HG02763 (cell line): ENCODE measurements at regions not wholly inside any gene's neighbourhood (a gene's known extent, or its start where the extent isn't known, plus 50 kb on each side); places are given as distances from the start of the nearest gene placed in this dataset.

Experiments
- ATAC-seq: cut with Tn5 transposase; IDR thresholded peaks from one replicate; pipeline ENCODE4 v1.9.1; 2021; ENCODE audit warnings: mild to moderate bottlenecking, moderate library complexity; ENCODE audit not compliant: unreplicated experiment

DNA sequence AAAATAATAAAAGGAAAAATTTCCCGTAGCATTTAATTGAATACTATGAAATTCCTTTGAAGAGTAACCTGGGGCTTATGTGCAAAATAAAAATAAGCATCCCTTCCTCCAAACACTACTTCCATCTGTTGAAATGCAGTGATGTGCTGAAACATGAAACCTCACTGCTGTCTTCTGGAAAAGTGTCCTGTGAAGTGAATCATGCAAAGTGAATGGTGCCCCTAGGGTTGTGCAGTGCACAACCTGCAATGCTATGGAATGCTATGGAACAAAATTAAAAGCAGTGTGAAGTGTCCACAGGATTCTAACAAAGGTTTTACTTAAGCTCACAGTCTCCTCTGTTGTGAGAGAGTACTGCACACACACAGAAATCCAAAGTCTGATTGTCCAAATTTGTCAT, 480.9 kb downstream of the ETV1 start:
- no peak for ATAC-seq

DNA sequence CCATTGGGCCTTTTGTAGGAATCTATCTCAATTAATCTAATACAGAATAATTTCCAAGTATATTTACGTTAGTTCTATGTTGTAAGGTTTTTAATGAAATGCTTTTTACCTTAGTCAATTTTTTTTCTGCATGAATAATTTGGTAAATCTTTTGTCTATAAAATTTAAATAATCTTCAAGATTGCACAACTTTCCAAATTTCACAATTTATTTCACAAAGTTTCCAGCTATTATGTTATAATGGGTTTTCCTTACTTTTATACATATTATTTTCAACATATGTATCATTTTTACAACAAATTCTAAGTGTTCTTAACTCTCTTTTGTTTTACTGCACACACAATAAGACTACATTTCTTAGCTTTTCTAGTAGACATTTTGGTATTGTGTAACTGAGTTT, 470.7 kb downstream of the ETV1 start:
- ATAC-seq = no peak

DNA sequence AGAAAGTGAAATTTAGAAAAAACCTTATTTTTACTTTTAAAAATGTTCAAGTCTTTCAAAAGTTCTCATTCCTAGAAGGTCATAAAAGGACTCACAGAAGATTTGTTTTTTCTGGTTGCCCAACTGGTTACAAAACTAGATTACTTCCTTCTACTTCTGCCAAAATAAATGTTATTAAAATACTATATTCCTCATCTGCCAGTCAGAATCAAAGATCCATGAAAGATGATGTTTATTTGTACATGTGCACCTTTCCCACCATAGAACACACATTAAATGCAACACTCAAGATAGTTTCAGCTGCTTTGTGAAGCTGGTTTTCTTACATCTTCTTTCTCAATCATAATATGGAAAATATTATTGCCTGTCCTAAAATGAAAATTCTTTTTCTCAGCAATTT, 465.4 kb downstream of the ETV1 start:
- ATAC-seq = no peak

DNA sequence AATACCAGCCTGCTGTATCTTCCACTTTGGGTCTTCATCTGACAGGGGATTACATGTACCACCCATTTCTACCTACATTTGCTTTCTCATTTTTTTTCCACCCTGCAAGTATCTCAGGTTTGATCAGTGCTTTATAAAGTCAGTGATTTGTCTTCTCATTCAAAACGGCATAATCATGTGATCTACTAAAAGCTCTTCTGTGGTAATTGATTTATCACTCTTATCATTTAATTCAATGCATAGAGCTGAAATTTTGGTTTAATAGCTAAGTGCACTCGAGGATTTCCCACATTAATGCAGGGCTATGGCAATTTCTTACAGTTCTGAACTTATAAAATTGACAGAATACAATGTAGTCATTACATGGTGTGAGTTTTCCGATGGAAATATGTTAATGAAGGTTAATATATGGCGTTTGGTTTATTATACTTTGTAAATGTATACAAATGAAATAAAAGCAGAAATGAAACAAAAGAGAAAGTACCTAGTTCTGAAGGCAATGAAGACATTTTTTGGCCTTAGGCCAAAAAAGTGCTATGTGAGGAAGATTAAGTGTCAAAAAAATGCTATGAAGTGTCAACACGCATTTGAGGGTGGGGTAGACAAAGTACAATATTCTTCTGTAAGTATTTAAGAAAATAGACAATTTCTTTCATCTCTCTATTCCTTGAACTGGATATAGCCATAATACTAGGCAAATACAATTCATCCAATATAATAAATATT, 457.3 kb downstream of the ETV1 start:
- no peak for ATAC-seq

DNA sequence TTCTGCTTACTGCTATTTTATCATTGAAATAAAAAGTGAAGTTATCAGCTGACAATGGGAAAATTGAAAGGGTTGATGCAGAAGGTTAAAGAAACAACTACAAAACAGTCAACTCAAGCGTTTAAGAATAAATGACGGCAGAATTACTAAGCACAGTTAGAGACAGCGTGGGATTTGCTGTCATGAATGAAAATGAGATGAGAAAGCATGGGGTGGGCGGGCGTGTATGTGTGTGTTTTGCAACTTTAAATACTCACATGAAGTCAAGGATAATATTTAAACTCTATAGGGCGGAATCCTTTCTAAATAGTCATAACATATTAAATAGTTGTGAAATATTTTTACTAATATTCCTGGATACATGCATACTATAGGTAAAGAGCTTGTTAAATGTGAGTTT, 450.8 kb downstream of the ETV1 start:
- ATAC-seq = no peak

DNA sequence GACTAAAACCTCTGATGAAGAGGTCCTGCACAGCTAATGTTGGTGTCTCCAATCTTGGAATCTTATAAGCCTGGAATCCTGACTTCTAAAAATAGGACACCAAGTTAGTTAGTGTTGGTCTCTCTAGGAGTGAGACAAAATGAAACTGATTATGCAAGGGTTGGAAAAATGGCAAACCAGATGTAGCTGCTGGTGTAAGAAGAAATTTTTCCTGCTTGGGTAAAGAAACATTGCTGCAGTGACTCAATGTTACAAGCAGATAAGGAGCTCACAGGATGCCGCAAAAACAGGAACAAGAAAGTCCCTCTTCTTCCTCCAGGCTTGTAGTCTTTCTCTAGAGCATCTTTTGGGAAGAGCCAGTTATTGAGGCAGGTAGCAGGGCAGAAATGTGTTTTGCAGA, 449.0 kb downstream of the ETV1 start:
- no peak for ATAC-seq

DNA sequence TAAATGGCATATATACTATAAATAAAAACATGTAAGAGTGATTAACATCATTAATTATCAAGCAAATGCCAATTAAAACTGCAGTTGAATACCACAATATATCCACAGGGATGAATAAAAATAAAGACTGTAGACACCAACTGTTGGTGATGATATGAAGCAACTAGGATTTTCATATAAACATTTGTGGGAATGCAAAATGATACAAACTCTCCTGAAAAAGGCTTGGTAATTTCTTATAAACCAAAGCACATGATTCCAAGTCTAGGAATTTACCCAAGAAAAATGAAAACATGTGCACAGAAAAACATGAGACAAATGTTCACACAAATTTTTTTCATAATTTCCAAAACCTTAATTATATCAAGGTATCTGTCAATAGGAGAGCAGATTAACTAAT, 448.1 kb downstream of the ETV1 start:
- ATAC-seq = no peak

DNA sequence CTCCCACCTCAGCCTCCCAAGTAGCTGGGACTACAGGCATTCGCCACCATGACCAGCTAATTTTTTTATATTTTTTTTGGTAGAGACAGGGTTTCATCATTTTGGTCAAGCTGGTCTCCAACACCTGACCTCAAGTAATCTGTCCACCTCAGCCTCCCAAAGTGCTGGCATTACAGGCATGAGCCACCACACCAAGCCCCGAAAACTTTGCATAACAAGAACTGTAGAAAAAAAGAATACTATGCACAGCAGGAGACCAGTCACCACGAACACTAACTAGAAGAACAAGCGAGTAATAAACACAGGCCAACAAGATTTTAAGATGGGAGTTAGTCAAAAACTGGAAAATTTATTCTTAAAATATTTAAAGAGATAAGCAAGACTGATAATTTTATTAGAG, 447.0 kb downstream of the ETV1 start:
- ATAC-seq = no peak

DNA sequence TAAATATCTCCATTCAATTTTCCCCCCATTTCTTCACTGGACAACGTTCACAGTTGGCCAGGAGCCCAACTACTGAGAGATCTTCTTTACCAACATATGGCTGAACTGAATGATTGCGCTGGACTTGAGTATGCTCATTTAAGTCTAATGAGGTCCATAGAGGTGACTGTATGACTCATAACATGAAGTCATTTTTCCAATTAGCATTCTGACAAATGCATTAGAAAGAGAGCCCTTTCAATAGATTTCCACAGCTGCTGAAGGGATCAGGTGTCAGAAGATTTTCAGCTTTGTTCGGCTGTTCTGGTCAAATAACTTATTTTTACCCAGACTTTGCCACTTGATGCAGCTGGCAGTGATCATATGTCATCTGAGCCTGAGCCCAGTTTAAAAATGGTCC, 438.0 kb downstream of the ETV1 start:
- ATAC-seq = no peak

DNA sequence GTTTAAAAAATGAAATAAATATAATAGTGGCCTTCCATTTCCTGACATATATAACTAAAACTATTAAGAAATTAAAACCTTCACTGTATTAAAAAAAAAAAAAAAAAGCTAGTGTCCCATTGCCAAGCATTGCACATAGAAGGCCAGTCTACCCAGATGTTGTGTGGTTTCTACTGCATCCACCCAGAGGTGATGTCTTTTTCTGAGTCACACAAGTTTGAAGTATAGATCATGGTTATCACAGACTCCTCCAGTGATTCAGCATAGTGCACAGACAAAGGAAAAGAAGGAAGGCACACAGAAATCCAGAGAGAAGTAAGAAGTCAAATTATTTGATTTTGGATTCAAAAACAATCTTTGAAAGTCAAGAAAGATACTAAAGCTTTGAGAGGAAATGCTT, 429.0 kb downstream of the ETV1 start:
- ATAC-seq = no peak

DNA sequence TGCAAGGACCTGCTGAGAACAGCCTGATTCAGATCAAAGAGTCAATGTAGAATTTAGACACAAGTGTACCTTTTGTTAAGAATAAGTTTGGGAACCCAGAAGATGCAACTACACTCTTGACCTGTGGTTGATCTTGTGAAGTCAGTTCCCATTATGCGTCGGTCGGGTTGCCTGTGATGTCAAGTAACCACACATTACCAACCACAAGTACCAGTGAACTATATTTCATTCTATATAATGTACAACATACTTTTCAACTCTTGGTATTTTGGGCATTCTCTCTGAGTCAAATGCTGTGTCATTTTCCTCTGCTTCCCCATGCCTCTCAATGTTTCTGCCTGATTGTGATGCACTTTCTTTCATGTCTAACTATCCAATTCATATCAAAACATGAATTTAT, 426.2 kb downstream of the ETV1 start:
- no peak for ATAC-seq

DNA sequence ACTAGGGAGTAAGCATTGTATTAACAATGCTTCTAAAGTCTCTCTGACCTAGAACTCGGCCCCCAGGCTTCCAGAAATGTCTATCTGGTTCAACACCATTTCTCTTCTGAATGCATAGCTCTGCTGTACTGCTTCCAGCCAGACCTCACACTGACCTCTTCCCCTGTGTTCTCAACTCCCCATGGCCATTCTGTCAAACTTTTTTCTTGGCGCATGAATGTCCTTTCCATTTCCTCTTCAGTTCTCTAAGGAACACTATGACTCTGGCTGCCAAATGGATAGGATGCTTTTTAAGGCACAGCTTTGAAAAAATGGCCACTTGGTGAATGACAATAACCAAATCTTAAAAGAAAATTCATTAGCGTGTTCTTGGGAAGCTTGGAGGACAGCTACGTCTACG, 425.8 kb downstream of the ETV1 start:
- no peak for ATAC-seq

DNA sequence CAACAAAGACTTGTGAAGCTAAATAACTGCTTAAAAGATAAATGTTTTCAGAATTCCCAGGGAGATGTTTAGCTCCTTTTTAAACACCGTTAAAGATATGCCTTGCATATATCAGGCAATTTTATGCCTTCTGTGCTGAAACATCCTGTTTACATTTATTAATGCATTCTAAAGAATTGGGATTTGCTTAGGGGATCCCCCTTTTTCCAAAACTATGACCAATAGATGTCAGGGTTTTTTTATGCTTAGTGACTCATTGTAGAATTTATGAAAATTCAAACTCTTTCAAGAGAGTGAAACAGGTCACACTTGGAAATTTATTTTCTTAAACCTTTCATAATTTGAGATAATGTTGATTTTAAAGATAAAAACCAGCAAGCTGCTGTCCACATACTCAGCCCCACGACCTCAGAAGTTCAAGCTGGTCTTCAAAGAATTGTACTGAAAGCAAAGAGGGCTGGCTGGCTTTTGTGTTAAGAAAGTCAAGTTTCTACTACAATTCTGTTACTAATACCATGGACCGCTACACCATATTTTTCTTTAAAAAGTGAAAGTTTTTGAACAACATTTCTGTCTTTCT, 411.8 kb downstream of the ETV1 start:
- no peak for ATAC-seq

DNA sequence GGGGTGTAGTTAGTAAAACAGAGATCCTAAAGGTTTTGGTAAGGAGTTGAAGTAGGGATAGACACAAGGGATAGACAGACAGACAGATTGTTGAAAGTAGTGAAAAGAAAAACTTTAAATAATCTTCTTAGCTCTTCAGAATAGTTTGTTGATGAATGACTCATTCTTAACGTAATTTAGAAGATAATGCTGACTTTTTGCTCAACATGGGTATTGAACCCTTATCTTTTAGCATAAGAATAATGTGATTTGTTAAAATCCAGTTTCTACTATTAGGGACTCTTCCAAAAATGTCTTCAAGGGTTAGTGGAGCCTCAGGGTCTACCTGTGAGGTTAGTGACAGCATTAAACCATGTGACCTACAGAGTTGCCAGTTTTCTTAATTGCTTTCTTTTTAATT, 411.2 kb downstream of the ETV1 start:
- no peak for ATAC-seq

DNA sequence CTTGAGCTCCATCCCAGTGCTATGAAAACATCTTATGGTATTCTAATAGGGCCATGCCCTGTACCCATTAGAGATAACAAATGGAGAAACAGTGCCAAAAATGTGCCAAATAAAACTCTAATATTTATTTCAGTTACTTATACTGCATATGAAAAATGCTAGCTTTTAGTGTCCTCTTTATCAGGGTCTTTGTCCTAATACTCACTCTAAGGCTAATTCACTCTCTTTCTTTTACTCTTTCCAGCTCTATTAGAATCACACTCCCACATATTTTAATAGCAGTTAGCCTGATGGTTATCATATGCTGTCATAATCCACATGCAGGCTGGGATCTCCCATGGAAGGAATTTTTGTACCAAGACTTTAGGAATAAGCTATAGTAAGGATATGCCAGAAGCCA, 408.4 kb downstream of the ETV1 start:
- ATAC-seq = no peak

DNA sequence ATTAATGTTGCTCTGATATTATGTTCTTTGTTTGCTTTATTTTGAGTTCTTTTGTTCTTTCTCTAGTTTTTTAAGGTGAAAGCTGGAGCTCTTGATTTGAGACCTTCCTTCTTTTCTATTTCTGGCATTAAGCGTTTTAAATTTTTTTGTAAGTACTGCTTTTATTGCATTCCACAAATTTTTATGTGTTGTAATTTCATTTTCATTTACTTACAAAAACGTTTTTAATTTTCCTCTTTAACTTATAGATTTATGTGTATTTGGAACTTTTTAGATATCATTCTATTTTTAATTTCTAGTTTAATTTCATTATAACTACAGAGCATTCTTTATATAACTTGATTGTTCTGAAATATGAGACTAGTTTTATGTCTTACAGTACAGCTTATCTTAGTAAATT, 395.6 kb downstream of the ETV1 start:
- ATAC-seq = no peak

DNA sequence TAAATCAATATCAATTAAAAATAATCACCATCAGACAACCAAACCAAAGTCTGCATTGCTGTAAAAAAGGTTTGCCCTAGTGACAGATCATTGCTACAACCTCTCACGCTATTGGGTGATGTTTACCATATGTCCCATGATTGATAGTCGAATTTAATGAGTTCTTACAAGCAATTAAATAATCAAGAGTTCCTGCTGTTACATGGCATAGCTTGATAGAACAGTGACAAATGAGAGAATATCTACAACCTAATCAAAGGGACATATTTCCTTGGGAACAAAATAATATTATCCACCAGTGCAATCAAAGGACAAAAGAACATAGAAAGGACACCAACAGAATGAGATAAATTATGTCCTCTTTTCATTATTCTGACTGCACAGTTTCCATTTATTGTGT, 387.4 kb downstream of the ETV1 start:
- ATAC-seq = no peak

DNA sequence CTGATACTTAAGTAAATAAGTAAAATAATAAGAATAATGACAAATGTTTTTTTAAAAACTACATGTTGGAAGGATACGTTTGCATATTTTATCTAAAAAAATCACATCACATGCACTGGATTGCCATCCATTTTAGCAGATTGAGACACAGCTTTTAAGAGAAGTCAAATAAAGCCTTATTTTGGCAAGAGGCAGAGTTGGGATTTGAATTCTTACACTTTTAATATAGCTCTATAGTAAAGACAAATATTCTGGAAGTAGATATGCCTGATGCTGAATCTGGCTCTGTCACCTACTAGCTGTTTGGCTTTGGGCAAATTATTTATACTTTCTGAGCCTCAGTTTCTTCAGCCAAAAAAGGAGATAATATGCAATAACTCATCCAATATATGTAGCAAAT, 386.4 kb downstream of the ETV1 start:
- no peak for ATAC-seq

DNA sequence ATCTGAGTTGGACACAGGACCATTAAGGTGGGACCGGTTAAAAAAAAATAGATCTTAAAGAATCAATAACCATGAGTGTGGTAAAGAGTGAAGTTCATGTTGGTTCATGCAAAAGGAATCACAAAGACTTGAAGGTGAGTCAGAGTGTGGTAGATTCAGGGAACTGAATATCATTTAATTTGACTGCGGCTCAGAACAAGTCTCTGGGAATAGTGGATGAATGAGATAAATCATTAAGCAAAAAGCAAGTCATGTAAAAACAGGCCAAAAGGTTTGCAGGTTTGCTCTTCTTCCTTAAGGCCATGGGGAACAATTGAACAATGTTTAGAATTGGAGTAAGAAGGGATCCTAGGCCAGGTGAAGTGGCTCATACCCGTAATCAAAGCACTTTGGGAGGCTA, 385.8 kb downstream of the ETV1 start:
- no peak for ATAC-seq

DNA sequence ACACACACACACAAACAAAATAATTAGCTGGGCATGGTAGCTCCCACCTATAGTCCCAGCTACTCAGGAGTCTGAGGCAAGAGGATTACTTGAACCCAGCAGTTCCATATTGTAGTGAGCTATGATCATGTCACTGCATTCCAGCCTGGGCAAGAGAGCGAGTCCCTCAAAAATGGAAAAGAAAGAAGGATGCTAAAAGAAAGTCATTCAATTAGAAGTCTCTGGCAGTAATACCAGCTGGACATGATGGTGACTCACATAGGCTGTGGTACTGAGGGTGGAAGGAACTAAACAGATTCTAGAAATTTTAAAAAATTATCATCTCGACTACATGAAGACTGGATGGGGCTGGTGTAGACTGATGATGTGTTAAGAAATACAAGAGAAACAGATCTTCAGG, 385.3 kb downstream of the ETV1 start:
- no peak for ATAC-seq

DNA sequence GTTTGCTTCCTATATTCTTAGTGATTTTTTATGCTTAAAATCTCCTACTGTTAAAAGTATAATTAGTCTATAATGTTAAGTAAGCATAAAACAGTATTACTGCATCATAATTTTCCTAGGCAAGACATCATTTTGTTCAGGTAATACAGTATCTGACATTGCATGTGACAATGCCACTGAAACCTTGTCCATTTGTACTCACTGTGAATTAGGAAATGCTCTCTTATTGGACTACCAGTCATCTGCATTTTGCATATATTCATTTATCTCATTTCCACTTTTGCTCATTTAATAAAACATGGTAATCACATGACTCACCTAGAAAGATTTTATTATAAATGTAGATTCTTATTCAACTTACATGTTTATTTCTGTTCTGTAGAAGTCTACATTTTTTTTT, 379.1 kb downstream of the ETV1 start:
- ATAC-seq = no peak

DNA sequence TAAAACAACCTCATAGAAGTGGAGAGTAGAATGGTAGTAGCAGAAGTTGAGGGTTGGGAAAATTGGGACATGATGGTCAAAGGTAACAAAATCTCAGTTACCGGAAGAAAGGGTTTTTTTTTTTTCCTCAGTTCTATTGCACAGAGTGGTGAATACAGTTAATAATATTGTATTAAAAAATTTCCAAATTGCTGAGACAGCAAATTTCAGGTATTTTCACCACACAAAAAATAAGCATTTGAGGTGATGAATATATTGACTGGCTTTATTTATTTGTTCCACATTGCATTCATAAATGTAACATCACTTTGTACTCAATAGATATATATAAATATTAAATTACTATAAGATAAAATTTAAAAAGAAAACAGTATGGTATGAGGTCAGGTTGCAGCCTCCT, 373.8 kb downstream of the ETV1 start:
- ATAC-seq = no peak

DNA sequence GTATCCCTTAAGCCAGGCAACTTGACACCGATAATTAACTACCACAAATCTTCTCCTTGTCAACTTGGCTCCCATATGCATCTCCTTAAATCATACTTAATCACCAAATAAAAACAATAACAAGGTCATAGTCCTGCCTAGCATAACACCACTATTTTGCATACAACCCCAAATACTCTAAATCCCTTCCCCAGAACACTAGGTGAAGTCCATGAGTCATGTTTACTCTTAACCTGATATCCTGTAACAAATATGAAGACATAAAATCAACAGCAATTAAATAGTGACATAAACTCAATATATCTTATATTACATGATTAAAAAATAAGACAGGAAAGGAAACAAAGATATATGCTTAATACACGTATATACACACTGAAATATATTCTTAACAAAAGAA, 362.0 kb downstream of the ETV1 start:
- no peak for ATAC-seq
